H1 (cell line): ENCODE measurements at regions not wholly inside any gene's neighbourhood (a gene's known extent, or its start where the extent isn't known, plus 50 kb on each side); places are given as distances from the start of the nearest gene placed in this dataset.

Experiments
- CTCF ChIA-PET: fragments of 300-600 bp; sonication (Branson Sonifier 250); formaldehyde crosslinking; loops from one replicate; lab custom pipeline; 2021; ENCODE audit not compliant: partially characterized antibody; lab: Charles Lee
- POLR2A ChIA-PET: fragments of 300-600 bp; sonication (Branson Sonifier 250); formaldehyde crosslinking; loops from one replicate; lab custom pipeline; 2021; ENCODE audit warnings: inconsistent platforms; ENCODE audit not compliant: partially characterized antibody; lab: Charles Lee
- DNase-seq, 2 experiments: peaks; one replicate each; pipeline versions ENCODE4 v3.0.0 to v3.0.0-alpha.2; 2010 to 2022; ENCODE audit warnings: low spot score in 2 of 2, low read depth in 1 of 2, mixed read lengths in 1 of 2
- FAIRE-seq: peaks from 2 replicates; lab custom pipeline; 2011; peaks lifted over from hg19 to GRCh38; lab: Jason Lieb, UNC
- H2AFZ ChIP-seq: 2 replicates; pipeline ENCODE4 v1.8.1; 2012; ENCODE audit warnings: low read length, inconsistent platforms
- H2AK5ac ChIP-seq: 2 replicates; pipeline ENCODE4 v1.6.1; 2013; ENCODE audit warnings: low read depth, low read length
- H2BK120ac ChIP-seq: replicated peaks from 2 replicates; pipeline ENCODE3; 2013; ENCODE audit warnings: low read depth, low read length, inconsistent platforms
- H2BK12ac ChIP-seq: 2 replicates; pipeline ENCODE4 v1.6.1; 2013; ENCODE audit warnings: low read depth, low read length
- H2BK15ac ChIP-seq: 2 replicates; pipeline ENCODE4 v1.6.1; 2013; ENCODE audit warnings: low read length
- H2BK20ac ChIP-seq: 2 replicates; pipeline ENCODE4 v1.6.1; 2013; ENCODE audit warnings: low read length
- H2BK5ac ChIP-seq: 2 replicates; pipeline ENCODE4 v1.6.1; 2013; ENCODE audit warnings: low read depth, low read length
- H3K14ac ChIP-seq: 2 replicates; pipeline ENCODE4 v1.6.1; 2013; ENCODE audit warnings: inconsistent platforms; ENCODE audit not compliant: insufficient read length
- H3K18ac ChIP-seq: 2 replicates; pipeline ENCODE4 v1.6.1; 2013; ENCODE audit warnings: low read length; ENCODE audit errors: extremely low read depth
- H3K23ac ChIP-seq: 2 replicates; pipeline ENCODE4 v1.6.1; 2013; ENCODE audit warnings: inconsistent platforms; ENCODE audit not compliant: insufficient read length
- H3K23me2 ChIP-seq: 2 replicates; pipeline ENCODE4 v1.6.1; 2013; ENCODE audit warnings: low read depth, low read length
- H3K27ac ChIP-seq: 2 replicates; pipeline ENCODE4 v1.6.1; 2011; ENCODE audit warnings: low read depth, low read length, inconsistent platforms
- H3K27me3 ChIP-seq, 4 experiments: replicated peaks in 1 of 4; 1 replicate in 1 of 4; 2 replicates in 3 of 4; pipeline versions ENCODE4 v1.6.1 to v1.8.1; 2011 to 2013; ENCODE audit warnings: low read length in 3 of 4, mild to moderate bottlenecking in 3 of 4, inconsistent platforms in 2 of 4, mixed read lengths in 2 of 4, moderate library complexity in 1 of 4; ENCODE audit not compliant: control insufficient read depth in 3 of 4, insufficient read depth in 3 of 4; ENCODE audit errors: extremely low read depth in 1 of 4
- H3K36me3 ChIP-seq, 4 experiments: 2 replicates each; pipeline versions ENCODE4 v1.6.1 to v1.8.1; 2011 to 2013; ENCODE audit warnings: mild to moderate bottlenecking in 4 of 4, low read length in 3 of 4, moderate library complexity in 2 of 4, control low read depth in 1 of 4, inconsistent platforms in 1 of 4; ENCODE audit not compliant: insufficient read depth in 4 of 4, control insufficient read depth in 2 of 4
- H3K4ac ChIP-seq: replicated peaks from 2 replicates; pipeline ENCODE3; 2013; ENCODE audit warnings: low read length, low read depth, mixed read lengths, inconsistent platforms; ENCODE audit not compliant: insufficient read length
- H3K4me1 ChIP-seq, 4 experiments: replicated peaks in 1 of 4; 1 replicate in 1 of 4; 2 replicates in 3 of 4; pipeline versions ENCODE4 v1.6.1 to v1.8.1; 2011 to 2013; ENCODE audit warnings: low read length in 3 of 4, inconsistent platforms in 2 of 4, mixed read lengths in 1 of 4; ENCODE audit not compliant: insufficient read depth in 4 of 4, control insufficient read depth in 3 of 4
- H3K4me2 ChIP-seq, 2 experiments: 2 replicates each; pipeline versions ENCODE4 v1.6.1 to v1.8.1; 2011 to 2013; ENCODE audit warnings: low read depth in 2 of 2, low read length in 2 of 2, control low read depth in 1 of 2, inconsistent platforms in 1 of 2, mild to moderate bottlenecking in 1 of 2; ENCODE audit not compliant: insufficient read depth in 1 of 2
- H3K4me3 ChIP-seq, 4 experiments: fragments of 200-600, 300-600 bp in 1 of 4; sonication (generic), shearing (Covaris generic), sonication (Bioruptor Twin) in 1 of 4; 2 replicates each; pipeline versions ENCODE4 v1.5.1 to v1.8.1; 2011 to 2016; ENCODE audit warnings: low read length in 4 of 4, low read depth in 3 of 4, control low read depth in 2 of 4, inconsistent platforms in 2 of 4, mild to moderate bottlenecking in 2 of 4, mixed read lengths in 1 of 4, moderate library complexity in 1 of 4; ENCODE audit not compliant: insufficient read depth in 2 of 4; ENCODE audit errors: extremely low read depth in 1 of 4
- H3K56ac ChIP-seq: replicated peaks from 2 replicates; pipeline ENCODE3; 2013; ENCODE audit warnings: low read depth, mild to moderate bottlenecking, mixed read lengths, low read length, inconsistent platforms; ENCODE audit not compliant: insufficient read length
- H3K79me1 ChIP-seq: 2 replicates; pipeline ENCODE4 v1.6.1; 2013; ENCODE audit warnings: low read depth, low read length, control low read depth
- H3K79me2 ChIP-seq, 2 experiments: 2 replicates each; pipeline versions ENCODE4 v1.6.1 to v1.8.1; 2012 to 2013; ENCODE audit warnings: low read length in 2 of 2, mild to moderate bottlenecking in 2 of 2, inconsistent platforms in 1 of 2; ENCODE audit not compliant: insufficient read depth in 2 of 2, control insufficient read depth in 1 of 2
- H3K9ac ChIP-seq, 4 experiments: replicated peaks in 1 of 4; 1 replicate in 1 of 4; 2 replicates in 3 of 4; pipeline versions ENCODE4 v1.6.1 to v1.8.1; 2011 to 2013; ENCODE audit warnings: low read depth in 3 of 4, low read length in 3 of 4, control low read depth in 2 of 4, mild to moderate bottlenecking in 2 of 4, moderate library complexity in 2 of 4, inconsistent platforms in 1 of 4; ENCODE audit errors: extremely low read depth in 1 of 4
- H3K9me3 ChIP-seq, 2 experiments: 2 replicates each; pipeline versions ENCODE4 v1.6.1 to v1.8.1; 2012 to 2013; ENCODE audit warnings: mild to moderate bottlenecking in 2 of 2, moderate library complexity in 2 of 2, control low read depth in 1 of 2, inconsistent platforms in 1 of 2, low read depth in 1 of 2, low read length in 1 of 2, mixed read lengths in 1 of 2; ENCODE audit not compliant: insufficient read depth in 2 of 2
- H4K20me1 ChIP-seq, 2 experiments: replicated peaks in 1 of 2; 2 replicates each; pipeline versions ENCODE3 to v1.8.1; 2011 to 2013; ENCODE audit warnings: inconsistent platforms in 2 of 2, low read length in 2 of 2, mild to moderate bottlenecking in 1 of 2; ENCODE audit not compliant: insufficient read depth in 2 of 2, control insufficient read depth in 1 of 2
- H4K5ac ChIP-seq: 2 replicates; pipeline ENCODE4 v1.6.1; 2013; ENCODE audit warnings: low read length, low read depth, mixed read lengths, inconsistent platforms; ENCODE audit not compliant: insufficient read length
- H4K8ac ChIP-seq: 2 replicates; pipeline ENCODE4 v1.8.0; 2013; ENCODE audit warnings: mild to moderate bottlenecking, moderate library complexity, low read length, inconsistent platforms; ENCODE audit not compliant: insufficient read depth; ENCODE audit errors: extremely low read depth
- H4K91ac ChIP-seq: replicated peaks from 2 replicates; pipeline ENCODE3; 2013; ENCODE audit warnings: low read length, mixed read lengths, inconsistent platforms; ENCODE audit not compliant: insufficient read length
- ASH2L ChIP-seq: fragments of 200-600, 300-600 bp; sonication (generic); IDR thresholded peaks from one replicate; pipeline ENCODE4 v1.7.1; 2017; ENCODE audit warnings: low read length
- BCL11A ChIP-seq, 2 experiments: IDR thresholded peaks; one replicate each; pipeline ENCODE4 v1.6.1; 2011; ENCODE audit warnings: low read depth in 2 of 2, low read length in 2 of 2, mild to moderate bottlenecking in 2 of 2
- EP300 ChIP-seq, 2 experiments: IDR thresholded peaks; 1 replicate in 1 of 2; 2 replicates in 1 of 2; pipeline ENCODE4 v1.6.1; 2011 to 2012; ENCODE audit warnings: low read depth in 2 of 2, low read length in 2 of 2, mild to moderate bottlenecking in 2 of 2, borderline replicate concordance in 1 of 2, inconsistent platforms in 1 of 2, moderate library complexity in 1 of 2
- SIRT6 ChIP-seq: IDR thresholded peaks from one replicate; pipeline ENCODE4 v1.7.1; 2012; ENCODE audit warnings: low read length, inconsistent platforms
- WGBS, 2 experiments: shearing (Covaris generic) in 1 of 2; methylation state at CpG; one replicate each; pipeline versions ENCODE4 v1.1.6 to v1.1.7; 2013 to 2015; ENCODE audit warnings: low lambda C conversion rate in 2 of 2, mixed read lengths in 2 of 2, inconsistent platforms in 1 of 2, low coverage in 1 of 2, missing lambda C conversion rate in 1 of 2; ENCODE audit not compliant: insufficient replicate concordance in 2 of 2, insufficient coverage in 1 of 2, insufficient read length in 1 of 2; ENCODE audit errors: extremely low coverage in 1 of 2, missing lambda C conversion rate in 1 of 2; 5-methylcytosine and 5-hydroxymethylcytosine counted together
- TF ChIP-seq, protein P1 (sequence below), 3 experiments: IDR thresholded peaks; 1 replicate in 2 of 3; 2 replicates in 1 of 3; pipeline versions ENCODE4 v1.5.1 to v1.6.1; 2011; ENCODE audit warnings: low read length in 3 of 3, mild to moderate bottlenecking in 3 of 3, inconsistent platforms in 2 of 3, low read depth in 1 of 3, moderate library complexity in 1 of 3; ENCODE audit not compliant: insufficient read depth in 1 of 3; ENCODE audit errors: control extremely low read depth in 1 of 3

- no peak overlapping the region for H4K8ac ChIP-seq
- H3K36me3 ChIP-seq, result no peaks in the 10 kb centered on the region
- H3K14ac ChIP-seq, result no peak overlapping the region
- no peak overlapping the region for H3K56ac ChIP-seq
- no peak overlapping the region for H2BK15ac ChIP-seq
- ChIA-PET POLR2A (no interaction called here), CTCF (interaction anchor here (1.4 kb wide), 1 partner anchor 75 kb away, joined by 4 read pairs; no protein-coding TSS in a partner anchor)
- no peak overlapping the region for H4K91ac ChIP-seq
- no peak overlapping the region for H3K18ac ChIP-seq
- no peak overlapping the region for H2AFZ ChIP-seq
- H3K4me2 ChIP-seq, result no peak overlapping the region
- no peak overlapping the region for H2BK120ac ChIP-seq
- no peak overlapping the region for H3K4ac ChIP-seq
- H2AK5ac ChIP-seq, result no peak overlapping the region
- no peak overlapping the region for H2BK5ac ChIP-seq
- no peak overlapping the region for H4K5ac ChIP-seq
- no peaks in the 10 kb centered on the region for H3K79me1 ChIP-seq
- H3K23me2 ChIP-seq, result no peaks in the 10 kb centered on the region
- TF ChIP-seq EP300 (IDR thresholded peaks at IDR 0.05; ENCODE audit: borderline replicate concordance in 1 of 2, low read depth in 2 of 2, low read length in 2 of 2), result no peak
- no peak for TF ChIP-seq BCL11A (IDR thresholded peaks at IDR 0.05; ENCODE audit: low read depth in 2 of 2, low read length in 2 of 2)
- TF ChIP-seq SIRT6, result no peak
- no peak for TF ChIP-seq ASH2L
- TF ChIP-seq, protein P1, sequence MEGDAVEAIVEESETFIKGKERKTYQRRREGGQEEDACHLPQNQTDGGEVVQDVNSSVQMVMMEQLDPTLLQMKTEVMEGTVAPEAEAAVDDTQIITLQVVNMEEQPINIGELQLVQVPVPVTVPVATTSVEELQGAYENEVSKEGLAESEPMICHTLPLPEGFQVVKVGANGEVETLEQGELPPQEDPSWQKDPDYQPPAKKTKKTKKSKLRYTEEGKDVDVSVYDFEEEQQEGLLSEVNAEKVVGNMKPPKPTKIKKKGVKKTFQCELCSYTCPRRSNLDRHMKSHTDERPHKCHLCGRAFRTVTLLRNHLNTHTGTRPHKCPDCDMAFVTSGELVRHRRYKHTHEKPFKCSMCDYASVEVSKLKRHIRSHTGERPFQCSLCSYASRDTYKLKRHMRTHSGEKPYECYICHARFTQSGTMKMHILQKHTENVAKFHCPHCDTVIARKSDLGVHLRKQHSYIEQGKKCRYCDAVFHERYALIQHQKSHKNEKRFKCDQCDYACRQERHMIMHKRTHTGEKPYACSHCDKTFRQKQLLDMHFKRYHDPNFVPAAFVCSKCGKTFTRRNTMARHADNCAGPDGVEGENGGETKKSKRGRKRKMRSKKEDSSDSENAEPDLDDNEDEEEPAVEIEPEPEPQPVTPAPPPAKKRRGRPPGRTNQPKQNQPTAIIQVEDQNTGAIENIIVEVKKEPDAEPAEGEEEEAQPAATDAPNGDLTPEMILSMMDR (IDR thresholded peaks at IDR 0.05; ENCODE audit: control extremely low read depth in 1 of 3, insufficient read depth in 1 of 3, low read depth in 1 of 3, low read length in 3 of 3), result no peak
- DNase-seq, result no peak
- no peak overlapping the region for H3K27ac ChIP-seq
- no peaks in the 10 kb centered on the region for H4K20me1 ChIP-seq
- H3K9me3 ChIP-seq, result no peaks in the 10 kb centered on the region
- H2BK12ac ChIP-seq, result no peak overlapping the region
- 88% methylated on average over 3 of the region's 3 CpGs; no CpG with 5 or more reads in 1 of the 2 experiments for WGBS, 2 experiments
- no peak overlapping the region for H3K4me3 ChIP-seq
- no peak for FAIRE-seq
- no peaks in the 10 kb centered on the region for H3K27me3 ChIP-seq
- no peaks in the 10 kb centered on the region for H3K79me2 ChIP-seq
- no peak overlapping the region for H3K23ac ChIP-seq
- no peak overlapping the region for H2BK20ac ChIP-seq
- no peak overlapping the region for H3K9ac ChIP-seq
- H3K4me1 ChIP-seq, result 0 out of 7 replicates have a peak, but pooled peaks cover 0 to 4% (median 0%) of the 10 kb centered on the region in 4 experiments
Measured at GRCh38 chr7:45482451-45482850, 91.7 kb upstream of the ADCY1 start.
